Loucy (cell line): ENCODE measurements at regions not wholly inside any gene's neighbourhood (a gene's known extent, or its start where the extent isn't known, plus 50 kb on each side); places are given as distances from the start of the nearest gene placed in this dataset.

ENCODE experiments used
- H2AFZ ChIP-seq: fragments of 200-600 bp; sonication (generic); 2 replicates; pipeline ENCODE4 v1.6.0; 2016; ENCODE audit warnings: antibody characterized with exemption, mild to moderate bottlenecking, low read length, moderate library complexity
- H3F3A ChIP-seq: fragments of 200-600 bp; 2 replicates; pipeline ENCODE4 v1.6.0; 2016; ENCODE audit warnings: antibody characterized with exemption, low read depth, mild to moderate bottlenecking
- H3K27me3 ChIP-seq: fragments of 200-600 bp; sonication (generic); 2 replicates; pipeline ENCODE4 v1.6.1; 2014; ENCODE audit warnings: low read length, mild to moderate bottlenecking; ENCODE audit not compliant: insufficient read depth, poor library complexity, severe bottlenecking
- H3K36me3 ChIP-seq: fragments of 200-600 bp; sonication (generic); 2 replicates; pipeline ENCODE4 v1.6.1; 2016; ENCODE audit warnings: low read length; ENCODE audit not compliant: insufficient read depth
- H3K4me1 ChIP-seq: fragments of 200-600 bp; sonication (generic); 2 replicates; pipeline ENCODE4 v1.5.1; 2014; ENCODE audit warnings: low read length, mild to moderate bottlenecking; ENCODE audit not compliant: insufficient read depth, poor library complexity, severe bottlenecking
- H3K4me2 ChIP-seq: fragments of 200-600 bp; sonication (generic); 2 replicates; pipeline ENCODE4 v1.6.0; 2014; ENCODE audit warnings: antibody characterized with exemption, low read length, low read depth, mild to moderate bottlenecking; ENCODE audit not compliant: poor library complexity, severe bottlenecking
- H3K4me3 ChIP-seq: fragments of 200-600 bp; sonication (generic); 2 replicates; pipeline ENCODE4 v1.5.1; 2014; ENCODE audit warnings: low read length, mild to moderate bottlenecking, mixed read lengths; ENCODE audit not compliant: poor library complexity, severe bottlenecking
- H3K79me2 ChIP-seq: fragments of 200-600 bp; sonication (generic); 2 replicates; pipeline ENCODE4 v1.6.1; 2014; ENCODE audit warnings: low read length; ENCODE audit not compliant: insufficient read depth
- H3K9ac ChIP-seq: fragments of 200-600 bp; sonication (generic); 2 replicates; pipeline ENCODE4 v1.6.0; 2014; ENCODE audit warnings: mild to moderate bottlenecking, low read depth, low read length, moderate library complexity; ENCODE audit not compliant: poor library complexity, severe bottlenecking
- H3K9me2 ChIP-seq: fragments of 200-600 bp; sonication (generic); replicated peaks from 2 replicates; pipeline ENCODE4 v1.6.1; 2016; ENCODE audit warnings: low read depth, low read length, mixed read lengths
- H3K9me3 ChIP-seq: fragments of 200-600 bp; sonication (generic); 2 replicates; pipeline ENCODE4 v1.6.1; 2014; ENCODE audit warnings: mild to moderate bottlenecking, antibody characterized with exemption, low read length, low read depth; ENCODE audit not compliant: insufficient read depth
- H4K20me1 ChIP-seq: fragments of 200-600 bp; sonication (generic); 2 replicates; pipeline ENCODE4 v1.6.0; 2014; ENCODE audit warnings: antibody characterized with exemption, low read length, mild to moderate bottlenecking; ENCODE audit not compliant: insufficient read depth, poor library complexity, severe bottlenecking
- CTCF ChIP-seq: fragments of 200-600 bp; sonication (generic); conservative IDR thresholded peaks from 2 replicates; pipeline ENCODE4 v1.5.1; 2014; ENCODE audit warnings: mild to moderate bottlenecking, antibody characterized with exemption, low read length
- EZH2phosphoT487 ChIP-seq: fragments of 200-600 bp; IDR thresholded peaks from 2 replicates; pipeline ENCODE4 v1.6.1; 2018; ENCODE audit warnings: antibody characterized with exemption, mild to moderate bottlenecking, moderate library complexity, borderline replicate concordance

GRCh38 chrX:22662776-22663175 lies 337.0 kb upstream of the DDX53 start:
- Histone ChIP-seq H3K4me3 (no peak overlapping the region), H3K9me2 (no peaks in the 10 kb centered on the region), H3K27me3 (no peaks in the 10 kb centered on the region), H2AFZ (no peak overlapping the region), H3K36me3 (no peaks in the 10 kb centered on the region), H3K9me3 (no peaks in the 10 kb centered on the region), H3K9ac (no peak overlapping the region), H4K20me1 (no peaks in the 10 kb centered on the region), H3K4me2 (no peak overlapping the region), H3K4me1 (no peaks in the 10 kb centered on the region), H3F3A (no peaks in the 10 kb centered on the region), H3K79me2 (no peaks in the 10 kb centered on the region)
- TF ChIP-seq CTCF (no peak), EZH2phosphoT487 (no peak)

- Histone ChIP-seq H3F3A (no peaks in the 10 kb centered on the region), H3K9ac (no peak overlapping the region), H2AFZ (no peak overlapping the region), H3K9me2 (no peaks in the 10 kb centered on the region), H3K4me3 (no peak overlapping the region), H3K36me3 (no peaks in the 10 kb centered on the region), H3K27me3 (no peaks in the 10 kb centered on the region), H3K9me3 (no peaks in the 10 kb centered on the region), H3K79me2 (no peaks in the 10 kb centered on the region), H3K4me2 (no peak overlapping the region), H3K4me1 (no peaks in the 10 kb centered on the region), H4K20me1 (no peaks in the 10 kb centered on the region)
- no peak for TF ChIP-seq EZH2phosphoT487
- no peak for TF ChIP-seq CTCF
Observed at GRCh38 chrX:22664826-22665225, 334.9 kb upstream of the DDX53 start.

GRCh38 chrX:22665818-22666217 lies 333.9 kb upstream of the DDX53 start:
- H3K9ac ChIP-seq = no peak overlapping the region
- H3K4me2 ChIP-seq = no peak overlapping the region
- no peaks in the 10 kb centered on the region for H3K9me2 ChIP-seq

More at GRCh38 chrX:22665818-22666217, 333.9 kb upstream of the DDX53 start:
- H3K4me1 ChIP-seq = no peaks in the 10 kb centered on the region
- TF ChIP-seq EZH2phosphoT487 = no peak
- no peak for TF ChIP-seq CTCF
- H3K9me3 ChIP-seq = no peaks in the 10 kb centered on the region
- H3K79me2 ChIP-seq = no peaks in the 10 kb centered on the region
- H3K4me3 ChIP-seq = no peak overlapping the region
- H3F3A ChIP-seq = no peaks in the 10 kb centered on the region
- no peaks in the 10 kb centered on the region for H4K20me1 ChIP-seq
- H3K36me3 ChIP-seq = no peaks in the 10 kb centered on the region
- no peaks in the 10 kb centered on the region for H3K27me3 ChIP-seq
- no peak overlapping the region for H2AFZ ChIP-seq
